IMR-90 (cell line): ENCODE measurements at regions not wholly inside any gene's neighbourhood (a gene's known extent, or its start where the extent isn't known, plus 50 kb on each side); places are given as distances from the start of the nearest gene placed in this dataset.

Experiments used
- ATAC-seq: fragments of 200-7000 bp; cut with Tn5 transposase; 2 replicates; pipeline ENCODE4 v1.9.1; 2020; ENCODE audit warnings: low read depth, mild to moderate bottlenecking, moderate library complexity
- BruUV-seq: library from RNA; stranded (reverse); fragments of 400-500 nt; replicated peaks from 2 replicates; lab custom pipeline; 2021; lab: Mats Ljungman, UMichigan
- CTCF ChIA-PET: fragments of 300-600 bp; formaldehyde crosslinking; extraction: SDS; loops from one replicate; lab custom pipeline; 2021; ENCODE audit warnings: antibody characterized with exemption; lab: Yijun Ruan, JAX
- POLR2A ChIA-PET: fragments of 300-600 bp; sonication (Branson Sonifier 250); formaldehyde crosslinking; loops from one replicate; lab custom pipeline; 2022; ENCODE audit warnings: antibody characterized with exemption; ENCODE audit not compliant: unreplicated experiment; lab: Charles Lee
- DNase-seq: peaks from one replicate; pipeline ENCODE4 v3.0.0; 2013
- H2AFZ ChIP-seq: replicated peaks from 2 replicates; pipeline ENCODE3; 2013; ENCODE audit warnings: low read length, mild to moderate bottlenecking; ENCODE audit not compliant: poor library complexity
- H2AK5ac ChIP-seq: 2 replicates; pipeline ENCODE4 v1.6.1; 2013; ENCODE audit warnings: low read depth, low read length, inconsistent platforms
- H2AK9ac ChIP-seq: replicated peaks from 2 replicates; pipeline ENCODE3; 2013; ENCODE audit warnings: mild to moderate bottlenecking, low read depth, low read length, moderate library complexity; ENCODE audit not compliant: poor library complexity
- H2BK120ac ChIP-seq: 2 replicates; pipeline ENCODE4 v1.6.1; 2013; ENCODE audit warnings: low read depth, low read length, inconsistent platforms
- H2BK15ac ChIP-seq: 3 replicates; pipeline ENCODE4 v1.6.1; 2013; ENCODE audit warnings: low read depth, low read length, inconsistent platforms
- H2BK20ac ChIP-seq: 2 replicates; pipeline ENCODE4 v1.6.1; 2013; ENCODE audit warnings: low read depth, mild to moderate bottlenecking, inconsistent platforms, low read length, moderate library complexity
- H2BK5ac ChIP-seq: 2 replicates; pipeline ENCODE4 v1.6.1; 2013; ENCODE audit warnings: mild to moderate bottlenecking, low read depth, low read length, inconsistent platforms; ENCODE audit not compliant: poor library complexity, severe bottlenecking
- H3K14ac ChIP-seq: replicated peaks from 2 replicates; pipeline ENCODE4 v1.6.1; 2013; ENCODE audit warnings: low read depth, low read length, inconsistent platforms
- H3K18ac ChIP-seq: 2 replicates; pipeline ENCODE4 v1.6.1; 2013; ENCODE audit warnings: low read depth, low read length, control low read depth
- H3K23ac ChIP-seq: 2 replicates; pipeline ENCODE4 v1.6.1; 2013; ENCODE audit warnings: low read depth, low read length, inconsistent platforms
- H3K27ac ChIP-seq: 2 replicates; pipeline ENCODE4 v1.5.1; 2013; ENCODE audit warnings: mild to moderate bottlenecking, control low read depth, low read length; ENCODE audit not compliant: insufficient read depth
- H3K27me3 ChIP-seq: 2 replicates; pipeline ENCODE4 v1.6.1; 2013; ENCODE audit warnings: low read length; ENCODE audit not compliant: control insufficient read depth, insufficient read depth
- H3K36me3 ChIP-seq: 2 replicates; pipeline ENCODE4 v1.6.1; 2013; ENCODE audit warnings: low read length, mixed read lengths; ENCODE audit not compliant: control insufficient read depth, insufficient read depth
- H3K4ac ChIP-seq: 2 replicates; pipeline ENCODE4 v1.6.1; 2013; ENCODE audit warnings: low read depth, low read length, inconsistent platforms
- H3K4me1 ChIP-seq: 2 replicates; pipeline ENCODE4 v1.6.1; 2013; ENCODE audit warnings: low read length, mixed read lengths; ENCODE audit not compliant: control insufficient read depth, insufficient read depth
- H3K4me2 ChIP-seq: 2 replicates; pipeline ENCODE4 v1.6.1; 2013; ENCODE audit warnings: low read depth, mild to moderate bottlenecking, control low read depth, low read length, moderate library complexity
- H3K4me3 ChIP-seq: 2 replicates; pipeline ENCODE4 v1.5.1; 2013; ENCODE audit warnings: low read depth, mild to moderate bottlenecking, control low read depth, low read length, moderate library complexity; ENCODE audit not compliant: insufficient read depth
- H3K56ac ChIP-seq: 2 replicates; pipeline ENCODE4 v1.6.1; 2013; ENCODE audit warnings: low read length, inconsistent platforms; ENCODE audit not compliant: insufficient read depth; ENCODE audit errors: extremely low read depth
- H3K79me1 ChIP-seq, 2 experiments: 2 replicates each; pipeline ENCODE4 v1.6.1; 2013; ENCODE audit warnings: low read length in 2 of 2, inconsistent platforms in 1 of 2, low read depth in 1 of 2
- H3K9ac ChIP-seq: 2 replicates; pipeline ENCODE4 v1.6.1; 2013; ENCODE audit warnings: low read depth, low read length, control low read depth
- H3K9me1 ChIP-seq: 2 replicates; pipeline ENCODE4 v1.6.1; 2013; ENCODE audit warnings: low read length, inconsistent platforms; ENCODE audit not compliant: insufficient read depth
- H3K9me3 ChIP-seq: 2 replicates; pipeline ENCODE4 v1.6.1; 2013; ENCODE audit warnings: low read length; ENCODE audit not compliant: control insufficient read depth, insufficient read depth
- H4K20me1 ChIP-seq: 2 replicates; pipeline ENCODE4 v1.6.1; 2013; ENCODE audit warnings: low read length, inconsistent platforms; ENCODE audit not compliant: insufficient read depth
- H4K5ac ChIP-seq: 2 replicates; pipeline ENCODE4 v1.6.1; 2013; ENCODE audit warnings: mild to moderate bottlenecking, low read depth, low read length, control low read depth
- H4K8ac ChIP-seq, 2 experiments: 2 replicates each; pipeline ENCODE4 v1.6.1; 2013; ENCODE audit warnings: low read depth in 2 of 2, low read length in 2 of 2, control low read depth in 1 of 2, inconsistent platforms in 1 of 2
- H4K91ac ChIP-seq: 2 replicates; pipeline ENCODE4 v1.6.1; 2013; ENCODE audit warnings: low read depth, low read length, inconsistent platforms; ENCODE audit not compliant: insufficient read depth
- BHLHE40 ChIP-seq: fragments of 150-350 bp; IDR thresholded peaks from 2 replicates; pipeline ENCODE4 v1.6.1; 2016; ENCODE audit warnings: mild to moderate bottlenecking, low read depth, low read length
- CEBPB ChIP-seq: IDR thresholded peaks from 2 replicates; pipeline ENCODE4 v1.6.1; 2012; ENCODE audit warnings: low read depth, low read length, improper control_type of control experiment
- CHD1 ChIP-seq: IDR thresholded peaks from 2 replicates; pipeline ENCODE4 v1.6.1; 2012; ENCODE audit warnings: low read depth, low read length, improper control_type of control experiment
- FOS ChIP-seq: fragments of 150-350 bp; IDR thresholded peaks from 2 replicates; pipeline ENCODE4 v1.6.1; 2016; ENCODE audit warnings: low read depth, low read length
- MAFK ChIP-seq: IDR thresholded peaks from 2 replicates; pipeline ENCODE4 v1.6.1; 2012; ENCODE audit warnings: low read depth, low read length, improper control_type of control experiment
- MAZ ChIP-seq: IDR thresholded peaks from 2 replicates; pipeline ENCODE4 v1.6.1; 2012; ENCODE audit warnings: low read depth, mild to moderate bottlenecking, low read length, improper control_type of control experiment, moderate library complexity, borderline replicate concordance
- MXI1 ChIP-seq: IDR thresholded peaks from 2 replicates; pipeline ENCODE4 v1.6.1; 2012; ENCODE audit warnings: low read depth, mild to moderate bottlenecking, low read length, moderate library complexity, borderline replicate concordance
- NFE2L2 ChIP-seq: fragments of 150-350 bp; IDR thresholded peaks from 2 replicates; pipeline ENCODE4 v1.6.1; 2016; ENCODE audit warnings: low read depth, mild to moderate bottlenecking, low read length
- POLR2A ChIP-seq: IDR thresholded peaks from 2 replicates; pipeline ENCODE4 v1.6.1; 2012; ENCODE audit warnings: mild to moderate bottlenecking, low read depth, low read length
- RAD21 ChIP-seq: IDR thresholded peaks from 2 replicates; pipeline ENCODE4 v1.6.1; 2012; ENCODE audit warnings: low read length, improper control_type of control experiment
- RCOR1 ChIP-seq: IDR thresholded peaks from 2 replicates; pipeline ENCODE4 v1.6.1; 2012; ENCODE audit warnings: mild to moderate bottlenecking, low read length, improper control_type of control experiment; ENCODE audit not compliant: insufficient replicate concordance
- RFX5 ChIP-seq: IDR thresholded peaks from 2 replicates; pipeline ENCODE4 v1.8.0; 2012; ENCODE audit warnings: low read depth, mild to moderate bottlenecking, low read length, moderate library complexity
- SMC3 ChIP-seq: fragments of 150-350 bp; IDR thresholded peaks from 2 replicates; pipeline ENCODE4 v1.6.1; 2016; ENCODE audit warnings: low read depth, mild to moderate bottlenecking, antibody characterized with exemption, low read length, moderate library complexity
- WGBS, 2 experiments: methylation state at CpG; one replicate each; pipeline versions ENCODE4 v1.1.5 to v1.1.7; 2013; ENCODE audit warnings: missing lambda C conversion rate in 2 of 2; ENCODE audit not compliant: insufficient read length in 1 of 2; ENCODE audit errors: extremely low coverage in 2 of 2; 5-methylcytosine and 5-hydroxymethylcytosine counted together
- dilution Hi-C: fragments of 300-500 bp; cut with HindIII; formaldehyde crosslinking; loops from one replicate; pipeline ENCODE4 v1.14.3; 2018; ENCODE audit warnings: low sequenced_read_pairs; ENCODE audit not compliant: unreplicated experiment
- in situ Hi-C: fragments of 300-500 bp; cut with MboI; formaldehyde crosslinking; loops from 3 replicates; pipeline ENCODE4 v1.14.3; 2019; ENCODE audit warnings: low sequenced_read_pairs, inconsistent platforms, mixed read lengths
- intact Hi-C: fragments of 100-400 bp; cut with micrococcal nuclease; formaldehyde crosslinking; loops from 2 replicates; pipeline ENCODE4 v1.10.0; 2022
- TF ChIP-seq, protein P1 (sequence below): fragments of 150-350 bp; IDR thresholded peaks from 2 replicates; pipeline ENCODE4 v1.6.1; 2016; ENCODE audit warnings: low read depth, mild to moderate bottlenecking, low read length, moderate library complexity, borderline replicate concordance
- TF ChIP-seq, protein P2 (sequence below): conservative IDR thresholded peaks from 2 replicates; pipeline ENCODE4 v1.5.1; 2012; ENCODE audit warnings: mild to moderate bottlenecking, low read depth, low read length, improper control_type of control experiment

DNA sequence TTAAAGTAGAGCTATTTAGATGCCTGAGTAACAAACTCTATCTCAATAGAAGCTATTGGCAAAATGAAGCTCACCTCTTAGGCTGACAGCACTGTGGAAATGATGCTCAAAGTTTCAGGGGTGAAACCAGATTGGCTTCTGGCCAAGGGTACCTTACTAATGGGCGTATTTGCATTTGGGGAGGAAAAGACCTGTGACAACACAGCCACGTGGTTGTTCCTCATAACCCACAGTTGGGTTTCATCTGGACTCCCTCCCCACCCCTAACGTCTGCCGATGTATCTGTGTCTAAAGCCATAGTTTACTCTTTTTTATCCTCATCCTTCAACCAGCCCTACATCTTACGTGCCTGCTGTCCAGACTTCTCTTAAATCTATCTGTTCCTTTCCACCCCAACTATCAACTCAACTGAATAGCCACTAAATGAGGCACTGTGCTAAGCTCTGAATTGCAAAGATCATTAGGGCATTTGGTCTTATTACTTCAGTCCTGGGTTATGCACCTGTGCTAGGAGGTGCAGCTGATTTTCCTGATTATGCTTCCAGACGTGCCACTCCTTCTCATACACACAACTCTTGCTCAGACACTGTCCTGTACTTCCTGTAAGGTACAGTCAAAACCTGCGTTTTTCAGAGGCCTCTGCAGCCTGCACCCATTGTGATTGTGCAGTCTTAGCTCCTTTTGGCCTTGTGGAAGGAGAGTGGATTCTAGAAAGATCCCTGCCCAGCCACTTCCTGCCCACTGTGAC, 80.6 kb upstream of the ARMC2 start:
- Histone ChIP-seq H3K18ac (no peak overlapping the region), H3K14ac (no peak overlapping the region), H2BK120ac (no peak overlapping the region), H3K9me3 (no peaks in the 10 kb centered on the region), H3K36me3 (no peaks in the 10 kb centered on the region), H3K9me1 (no peaks in the 10 kb centered on the region), H3K4ac (no peak overlapping the region), H2BK15ac (no peak overlapping the region), H4K5ac (no peak overlapping the region), H3K27me3 (no peaks in the 10 kb centered on the region; the same call in 1 of the 2 replicates), H3K27ac (no peak overlapping the region), H4K8ac (no peak overlapping the region), H2AK5ac (no peak overlapping the region), H3K56ac (no peak overlapping the region), H3K4me2 (no peak overlapping the region), H3K79me1 (no peaks in the 10 kb centered on the region), H3K4me3 (no peak overlapping the region), H3K9ac (no peak overlapping the region), H2AFZ (no peak overlapping the region), H2BK20ac (no peak overlapping the region), H4K20me1 (no peaks in the 10 kb centered on the region), H4K91ac (no peak overlapping the region), H3K23ac (no peak overlapping the region), H2AK9ac (no peak overlapping the region), H2BK5ac (no peak overlapping the region), H3K4me1 (no peaks in the 10 kb centered on the region)
- WGBS, 2 experiments, result 89% methylated on average over 3 of the region's 7 CpGs; no CpG with 5 or more reads in 1 of the 2 experiments
- DNase-seq (no peak), ATAC-seq (no peak)
- intact Hi-C loops (no loop called here), dilution Hi-C loops (no loop called here), in situ Hi-C loops (no loop called here)
- ChIA-PET POLR2A (no interaction called here), CTCF (no interaction called here)
- BruUV-seq, result no TSS peak
- no peak for TF ChIP-seq POLR2A
- no peak for TF ChIP-seq MAFK
- no peak for TF ChIP-seq FOS
- no peak for TF ChIP-seq MAZ
- no peak for TF ChIP-seq MXI1
- TF ChIP-seq SMC3, result no peak
- TF ChIP-seq RFX5, result no peak
- TF ChIP-seq BHLHE40, result no peak
- TF ChIP-seq, protein P1, sequence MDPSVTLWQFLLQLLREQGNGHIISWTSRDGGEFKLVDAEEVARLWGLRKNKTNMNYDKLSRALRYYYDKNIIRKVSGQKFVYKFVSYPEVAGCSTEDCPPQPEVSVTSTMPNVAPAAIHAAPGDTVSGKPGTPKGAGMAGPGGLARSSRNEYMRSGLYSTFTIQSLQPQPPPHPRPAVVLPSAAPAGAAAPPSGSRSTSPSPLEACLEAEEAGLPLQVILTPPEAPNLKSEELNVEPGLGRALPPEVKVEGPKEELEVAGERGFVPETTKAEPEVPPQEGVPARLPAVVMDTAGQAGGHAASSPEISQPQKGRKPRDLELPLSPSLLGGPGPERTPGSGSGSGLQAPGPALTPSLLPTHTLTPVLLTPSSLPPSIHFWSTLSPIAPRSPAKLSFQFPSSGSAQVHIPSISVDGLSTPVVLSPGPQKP, result no peak
- TF ChIP-seq CHD1, result no peak
- no peak for TF ChIP-seq RAD21
- no peak for TF ChIP-seq RCOR1
- TF ChIP-seq NFE2L2, result no peak
- no peak for TF ChIP-seq CEBPB
- TF ChIP-seq, protein P2, sequence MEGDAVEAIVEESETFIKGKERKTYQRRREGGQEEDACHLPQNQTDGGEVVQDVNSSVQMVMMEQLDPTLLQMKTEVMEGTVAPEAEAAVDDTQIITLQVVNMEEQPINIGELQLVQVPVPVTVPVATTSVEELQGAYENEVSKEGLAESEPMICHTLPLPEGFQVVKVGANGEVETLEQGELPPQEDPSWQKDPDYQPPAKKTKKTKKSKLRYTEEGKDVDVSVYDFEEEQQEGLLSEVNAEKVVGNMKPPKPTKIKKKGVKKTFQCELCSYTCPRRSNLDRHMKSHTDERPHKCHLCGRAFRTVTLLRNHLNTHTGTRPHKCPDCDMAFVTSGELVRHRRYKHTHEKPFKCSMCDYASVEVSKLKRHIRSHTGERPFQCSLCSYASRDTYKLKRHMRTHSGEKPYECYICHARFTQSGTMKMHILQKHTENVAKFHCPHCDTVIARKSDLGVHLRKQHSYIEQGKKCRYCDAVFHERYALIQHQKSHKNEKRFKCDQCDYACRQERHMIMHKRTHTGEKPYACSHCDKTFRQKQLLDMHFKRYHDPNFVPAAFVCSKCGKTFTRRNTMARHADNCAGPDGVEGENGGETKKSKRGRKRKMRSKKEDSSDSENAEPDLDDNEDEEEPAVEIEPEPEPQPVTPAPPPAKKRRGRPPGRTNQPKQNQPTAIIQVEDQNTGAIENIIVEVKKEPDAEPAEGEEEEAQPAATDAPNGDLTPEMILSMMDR, result no peak
